Esophagus muscularis mucosa (tissue), 4 donors: ENCODE measurements at regions not wholly inside any gene's neighbourhood (a gene's known extent, or its start where the extent isn't known, plus 50 kb on each side); places are given as distances from the start of the nearest gene placed in this dataset.

ENCODE experiments used
- DNase-seq: peaks from one replicate; pipeline ENCODE4 v3.0.0-alpha.2; 2017; ENCODE audit errors: extremely low spot score
- H3K27ac ChIP-seq, 4 donors: fragments of 200-600 bp; sonication (generic); replicated peaks in 1 of 4; 1 replicate in 3 of 4; 2 replicates in 1 of 4; pipeline ENCODE4 v1.5.1; 2016 to 2019; ENCODE audit warnings: mild to moderate bottlenecking in 1 of 4
- H3K27me3 ChIP-seq, 4 donors: fragments of 200-600 bp; sonication (generic); one replicate each; pipeline versions ENCODE4 v1.5.1 to v1.6.0; 2016 to 2019
- H3K36me3 ChIP-seq, 4 donors: fragments of 200-600 bp; sonication (generic); one replicate each; pipeline ENCODE4 v1.5.1; 2016 to 2019
- H3K4me1 ChIP-seq, 4 donors: fragments of 200-600 bp; sonication (generic); one replicate each; pipeline ENCODE4 v1.5.1; 2016 to 2019
- H3K4me3 ChIP-seq, 4 donors: fragments of 200-600 bp; sonication (generic); 1 replicate in 2 of 4; 2 replicates in 2 of 4; pipeline ENCODE4 v1.5.1; 2016 to 2019; ENCODE audit warnings: mild to moderate bottlenecking in 4 of 4, moderate library complexity in 1 of 4
- H3K9me3 ChIP-seq, 4 donors: fragments of 200-600 bp; sonication (generic); 1 replicate in 3 of 4; 2 replicates in 1 of 4; pipeline ENCODE4 v1.5.1; 2016 to 2019
- CTCF ChIP-seq, 3 experiments: fragments of 200-600 bp in 2 of 3; fragments of 450-650 bp in 1 of 3; sonication (generic) in 2 of 3; IDR thresholded peaks; one replicate each; pipeline ENCODE4 v1.5.1; 2017 to 2019; ENCODE audit warnings: antibody characterized with exemption in 3 of 3, mild to moderate bottlenecking in 2 of 3, moderate library complexity in 1 of 3
- EP300 ChIP-seq: sonication (generic); formaldehyde crosslinking; IDR thresholded peaks from one replicate; pipeline ENCODE4 v1.6.1; 2017; ENCODE audit warnings: antibody characterized with exemption
- POLR2A ChIP-seq: fragments of 450-650 bp; IDR thresholded peaks from one replicate; pipeline ENCODE4 v1.6.1; 2017; ENCODE audit warnings: antibody characterized with exemption, moderate library complexity, mild to moderate bottlenecking, low read depth
- POLR2AphosphoS5 ChIP-seq, 2 donors: sonication (generic); formaldehyde crosslinking; IDR thresholded peaks; one replicate each; pipeline ENCODE4 v1.6.1; 2017; ENCODE audit warnings: antibody characterized with exemption in 2 of 2
- WGBS: methylation state at CpG from one replicate; pipeline ENCODE4 v1.1.5; 2018; 5-methylcytosine and 5-hydroxymethylcytosine counted together
- intact Hi-C: fragments of 100-400 bp; cut with DNase I; formaldehyde crosslinking; loops from one replicate; pipeline ENCODE4 v1.15.1; 2023

GRCh38 chr4:136838607-136839006 lies 693.7 kb downstream of the PCDH18 start:
- no peaks in the 10 kb centered on the region for H3K4me1 ChIP-seq
- H3K4me3 ChIP-seq, result no peak overlapping the region
- no peak overlapping the region for H3K27ac ChIP-seq
- intact Hi-C loops, result no loop called here
- no peaks in the 10 kb centered on the region for H3K36me3 ChIP-seq
- TF ChIP-seq POLR2A, result no peak
- TF ChIP-seq POLR2AphosphoS5 (IDR thresholded peaks at IDR 0.05), result no peak
- no peak for TF ChIP-seq CTCF (IDR thresholded peaks at IDR 0.05)
- TF ChIP-seq EP300, result no peak
- H3K9me3 ChIP-seq, result no peaks in the 10 kb centered on the region
- no peak for DNase-seq
- H3K27me3 ChIP-seq, result no peaks in the 10 kb centered on the region

DNA sequence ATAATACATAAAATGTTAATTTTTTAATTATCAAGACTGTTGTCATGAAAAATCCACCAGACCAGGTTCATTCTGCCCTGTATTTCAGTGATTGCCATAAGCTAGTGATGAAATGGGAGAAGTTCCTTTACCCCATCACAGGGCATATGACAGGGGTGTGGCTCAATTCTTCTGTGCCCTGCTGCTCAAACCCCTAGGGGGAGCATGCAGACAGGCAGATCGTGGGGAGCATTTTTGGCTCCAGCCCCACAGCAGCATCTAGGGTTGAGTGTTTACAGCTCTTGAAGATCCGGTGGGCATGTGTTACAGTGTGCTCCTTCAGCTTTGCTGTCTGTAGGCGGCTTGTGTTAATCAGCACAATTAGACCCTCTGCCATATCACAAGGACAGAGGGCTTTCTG lies 700.7 kb downstream of the PCDH18 start:
- no peak for DNase-seq
- Histone ChIP-seq H3K4me1 (no peaks in the 10 kb centered on the region), H3K4me3 (no peak overlapping the region), H3K27ac (no peak overlapping the region), H3K27me3 (no peaks in the 10 kb centered on the region), H3K36me3 (no peaks in the 10 kb centered on the region), H3K9me3 (no peaks in the 10 kb centered on the region)
- TF ChIP-seq CTCF (IDR thresholded peaks at IDR 0.05), result no peak
- TF ChIP-seq EP300, result no peak
- TF ChIP-seq POLR2A, result no peak
- TF ChIP-seq POLR2AphosphoS5 (IDR thresholded peaks at IDR 0.05), result no peak
- 76% methylated on average over 3 of the region's 3 CpGs for WGBS
- intact Hi-C loops, result no loop called here

DNA sequence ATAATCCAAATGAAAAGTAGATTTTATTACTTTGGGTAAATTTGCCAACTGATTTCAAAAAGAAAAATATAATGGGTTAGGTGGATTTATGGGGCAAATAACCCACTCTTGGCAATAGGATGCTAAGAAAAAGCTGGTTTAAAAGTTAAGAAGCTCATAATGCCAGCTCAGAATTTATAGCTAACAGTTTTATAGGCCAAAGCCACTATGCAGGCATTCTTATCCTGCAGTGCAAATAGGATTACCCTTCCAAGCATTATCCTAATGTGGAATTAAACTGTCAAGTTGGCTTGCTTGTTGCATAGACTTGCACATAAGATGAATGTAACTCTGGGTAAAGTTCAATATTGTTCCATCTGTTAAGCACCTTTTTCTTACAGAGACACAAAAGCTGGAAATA lies 703.0 kb downstream of the PCDH18 start:
- Histone ChIP-seq H3K9me3 (no peaks in the 10 kb centered on the region), H3K36me3 (no peaks in the 10 kb centered on the region), H3K27ac (no peak overlapping the region), H3K27me3 (no peaks in the 10 kb centered on the region), H3K4me3 (no peak overlapping the region), H3K4me1 (no peaks in the 10 kb centered on the region)
- no peak for DNase-seq
- intact Hi-C loops, result no loop called here
- TF ChIP-seq POLR2A, result no peak
- no peak for TF ChIP-seq CTCF (IDR thresholded peaks at IDR 0.05)
- no peak for TF ChIP-seq EP300
- TF ChIP-seq POLR2AphosphoS5 (IDR thresholded peaks at IDR 0.05), result no peak

GRCh38 chr4:136823020-136823419 lies 709.3 kb downstream of the PCDH18 start:
- Histone ChIP-seq H3K4me1 (no peaks in the 10 kb centered on the region), H3K27ac (no peak overlapping the region), H3K4me3 (no peak overlapping the region), H3K36me3 (no peaks in the 10 kb centered on the region), H3K27me3 (no peaks in the 10 kb centered on the region), H3K9me3 (no peaks in the 10 kb centered on the region)
- WGBS, result 72% methylated on average over 5 of the region's 8 CpGs
- intact Hi-C loops, result no loop called here
- TF ChIP-seq EP300, result no peak
- no peak for TF ChIP-seq POLR2A
- TF ChIP-seq CTCF (IDR thresholded peaks at IDR 0.05), result no peak
- no peak for TF ChIP-seq POLR2AphosphoS5 (IDR thresholded peaks at IDR 0.05)
- DNase-seq, result no peak

- no peaks in the 10 kb centered on the region for H3K9me3 ChIP-seq
- no peaks in the 10 kb centered on the region for H3K4me1 ChIP-seq
- no peaks in the 10 kb centered on the region for H3K27me3 ChIP-seq
- H3K27ac ChIP-seq, result no peak overlapping the region
- TF ChIP-seq CTCF (IDR thresholded peaks at IDR 0.05), result no peak
- no peak for TF ChIP-seq POLR2A
- no peak for TF ChIP-seq POLR2AphosphoS5 (IDR thresholded peaks at IDR 0.05)
- TF ChIP-seq EP300, result no peak
- DNase-seq, result no peak
- intact Hi-C loops, result no loop called here
- H3K4me3 ChIP-seq, result no peak overlapping the region
- H3K36me3 ChIP-seq, result no peaks in the 10 kb centered on the region
- 41% methylated on average over 1 of the region's 1 CpG for WGBS
These were observed 713.4 kb downstream of the PCDH18 start for GRCh38 chr4:136818811-136819330.
